Right ventricle myocardium superior (tissue), 1 donor: ENCODE measurements at regions not wholly inside any gene's neighbourhood (a gene's known extent, or its start where the extent isn't known, plus 50 kb on each side); places are given as distances from the start of the nearest gene placed in this dataset.
A peak's percentile ranks its signal among the peaks of the same experiment; 100 is the strongest.
"Not testable (repeated sequence)": the region's sequence is repeated elsewhere in the genome, so short reads cannot be mapped to it uniquely, and the experiment has no call there.

ENCODE experiments used
- ATAC-seq: fragments of 200-7000 bp; cut with Tn5 transposase; one replicate; pipeline ENCODE4 v1.9.1; 2020; ENCODE audit warnings: mild to moderate bottlenecking; ENCODE audit not compliant: poor library complexity
- DNase-seq: peaks from one replicate; pipeline ENCODE4 v3.0.0-alpha.2; 2020
- intact Hi-C: fragments of 100-400 bp; cut with DNase I; formaldehyde crosslinking; loops from one replicate; pipeline ENCODE4 v1.11.2; 2022
- donor health status: DM: no; HTN: yes; CAD: no; lungs with severe emphysema.

- DNase-seq (no peak), ATAC-seq (no peak)
- intact Hi-C loops: no loop called here
Observed at GRCh38 chr4:129246145-129246544, 150.2 kb downstream of the C4orf33 start.

GRCh38 chr4:129246910-129247461 lies 151.0 kb downstream of the C4orf33 start:
- no peak for ATAC-seq
- intact Hi-C loops: no loop called here

DNA sequence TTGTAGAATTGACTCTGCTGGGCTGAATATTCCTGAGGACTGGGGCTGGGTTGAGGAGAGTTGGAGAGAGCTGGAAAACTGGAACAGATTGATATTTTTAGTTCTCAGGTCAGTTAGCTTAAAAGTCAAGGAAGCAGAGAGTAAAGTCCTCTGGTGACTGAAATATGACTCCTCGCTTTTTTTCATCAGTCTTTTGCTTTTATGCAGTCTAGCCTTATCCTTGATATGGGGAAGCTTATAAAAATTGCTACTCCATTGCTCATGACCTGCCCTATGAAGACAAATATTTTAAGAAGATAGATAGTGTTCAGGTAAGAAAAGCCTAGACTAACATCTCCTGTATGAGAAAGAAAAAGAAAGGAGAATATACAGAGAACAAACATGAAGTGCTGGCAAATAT lies 152.7 kb downstream of the C4orf33 start:
- intact Hi-C loops: no loop called here
- no peak for ATAC-seq
- no peak for DNase-seq

More at GRCh38 chr4:129246910-129247461, 151.0 kb downstream of the C4orf33 start:
- no peak for DNase-seq

- ATAC-seq (no peak), DNase-seq (no peak)
- intact Hi-C loops: no loop called here
Observed at GRCh38 chr4:129254126-129254525, 158.2 kb downstream of the C4orf33 start.

DNA sequence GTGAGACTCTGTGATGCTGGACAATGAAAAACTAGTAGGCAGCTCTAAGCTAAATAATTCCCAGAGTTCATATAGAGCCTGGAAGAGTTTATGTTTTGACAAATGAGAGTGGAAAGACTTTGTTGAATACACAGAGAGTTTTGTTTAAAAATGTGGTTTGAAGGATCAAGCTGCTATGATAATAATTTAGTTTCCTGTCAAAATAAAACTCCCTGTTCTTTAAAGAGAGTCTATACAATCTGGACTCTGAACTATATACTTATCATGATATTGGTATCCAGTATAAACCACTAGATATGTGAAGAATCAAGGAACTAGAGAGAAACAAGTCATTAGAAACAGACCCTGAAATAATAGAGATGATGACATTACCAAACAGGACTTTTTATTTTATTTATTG lies 158.6 kb downstream of the C4orf33 start:
- intact Hi-C loops: no loop called here
- no peak for ATAC-seq
- no peak for DNase-seq

DNA sequence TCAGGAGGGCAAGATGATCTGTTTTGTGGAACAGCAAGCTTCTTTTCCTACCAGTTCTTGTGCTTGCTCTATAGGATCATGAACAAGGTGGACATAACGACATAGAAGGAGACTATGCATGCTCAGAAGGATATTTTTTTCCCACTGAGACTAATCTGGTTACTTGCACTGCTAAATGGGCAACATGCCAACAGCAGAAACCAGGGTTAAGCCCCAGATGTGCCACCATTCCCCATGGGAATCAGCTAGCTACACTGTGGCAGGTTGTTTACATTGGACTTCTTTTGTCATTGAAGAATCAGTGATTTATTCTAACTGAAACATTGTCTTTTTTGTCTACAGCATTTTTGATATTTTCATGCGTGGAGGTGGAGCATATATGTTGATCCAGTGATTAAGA lies 165.6 kb downstream of the C4orf33 start:
- DNase-seq (no peak), ATAC-seq (no peak)
- intact Hi-C loops: no loop called here

GRCh38 chr4:129264008-129264657 lies 168.2 kb downstream of the C4orf33 start:
- no peak for ATAC-seq
- no peak for DNase-seq
- intact Hi-C loops: no loop called here

- DNase-seq (no peak), ATAC-seq (no peak)
- intact Hi-C loops: no loop called here
Observed at GRCh38 chr4:129278868-129279267, 182.9 kb downstream of the C4orf33 start.

DNA sequence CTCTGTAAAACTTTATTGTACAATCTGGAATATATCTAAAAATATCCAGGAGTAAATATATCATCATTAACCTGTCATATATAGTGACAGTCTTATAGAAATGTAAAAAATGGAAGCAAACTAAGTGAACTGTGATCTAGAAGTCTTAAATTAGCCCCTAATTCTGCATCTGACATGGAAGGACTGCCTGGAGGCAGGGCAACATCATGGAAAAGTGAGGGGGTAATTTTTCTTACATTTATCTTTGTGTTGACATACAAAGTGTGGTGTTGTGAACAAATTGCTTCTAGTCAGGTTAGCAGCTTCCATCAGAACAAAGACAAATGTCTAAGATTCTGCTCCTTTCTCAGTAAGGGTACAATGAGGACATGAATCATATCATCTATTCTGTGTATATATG lies 186.3 kb downstream of the C4orf33 start:
- intact Hi-C loops: no loop called here
- no peak for DNase-seq
- ATAC-seq: no peak

DNA sequence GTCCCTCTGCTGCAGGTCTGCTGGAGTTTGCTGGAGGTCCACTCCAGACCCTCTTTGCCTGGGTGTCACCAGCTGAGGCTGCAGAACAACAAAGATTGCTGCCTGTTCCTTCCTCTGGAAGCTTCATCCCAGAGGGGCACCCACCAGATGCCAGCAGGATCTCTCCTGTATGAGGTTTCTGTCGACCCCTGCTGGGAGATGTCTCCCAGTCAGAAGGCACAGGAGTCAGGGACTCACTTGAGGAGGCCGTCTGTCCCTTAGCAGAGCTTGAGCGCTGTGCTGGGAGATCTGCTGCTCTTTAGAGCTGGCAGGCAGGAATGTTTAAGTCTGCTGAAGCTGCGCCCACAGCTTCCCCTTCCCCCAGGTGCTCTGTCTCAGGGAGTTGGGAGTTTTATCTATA lies 196.2 kb downstream of the C4orf33 start:
- intact Hi-C loops, DNase-seq, ATAC-seq: not testable (repeated sequence)

DNA sequence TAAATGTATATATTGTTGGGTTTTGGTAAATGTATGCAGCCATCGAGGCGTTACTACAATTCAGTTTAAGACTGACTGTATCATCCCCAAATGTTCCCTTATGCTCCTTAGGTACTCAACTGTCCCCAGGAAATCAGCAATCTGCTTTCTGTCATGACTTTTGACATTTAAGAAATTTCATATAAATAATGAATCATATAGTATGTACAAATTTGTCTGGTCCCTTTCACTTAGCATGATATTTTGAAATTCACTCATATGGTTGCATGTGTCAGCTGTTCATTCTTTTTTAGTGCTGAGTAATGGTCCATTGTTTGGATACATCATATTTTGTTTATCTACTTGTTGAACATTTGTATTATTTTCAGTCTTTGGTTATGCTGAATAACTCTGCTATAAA lies 218.8 kb downstream of the C4orf33 start:
- DNase-seq (no peak), ATAC-seq (no peak)
- intact Hi-C loops: no loop called here

GRCh38 chr4:129322920-129323319 lies 227.0 kb downstream of the C4orf33 start:
- DNase-seq (no peak), ATAC-seq (no peak)
- intact Hi-C loops: no loop called here

DNA sequence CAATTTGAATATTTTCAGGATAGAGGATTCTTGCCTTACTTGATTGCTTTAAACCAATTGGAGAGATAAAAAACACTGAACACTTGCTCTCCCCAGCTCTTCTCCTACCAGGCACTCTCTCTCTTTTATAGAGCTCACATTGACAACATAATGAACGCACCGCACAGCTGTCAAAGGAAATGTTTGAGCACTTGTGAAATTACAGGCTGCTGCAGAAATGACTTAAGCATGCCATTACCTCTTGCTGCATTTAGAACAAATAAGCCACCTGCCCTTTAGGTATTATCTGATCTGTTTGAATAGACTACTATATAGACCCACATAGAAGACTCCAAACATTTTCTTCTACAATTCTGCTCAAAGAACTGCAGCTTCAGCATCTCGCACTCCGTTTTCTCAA lies 227.7 kb downstream of the C4orf33 start:
- intact Hi-C loops: no loop called here
- ATAC-seq (no peak), DNase-seq (no peak)

DNA sequence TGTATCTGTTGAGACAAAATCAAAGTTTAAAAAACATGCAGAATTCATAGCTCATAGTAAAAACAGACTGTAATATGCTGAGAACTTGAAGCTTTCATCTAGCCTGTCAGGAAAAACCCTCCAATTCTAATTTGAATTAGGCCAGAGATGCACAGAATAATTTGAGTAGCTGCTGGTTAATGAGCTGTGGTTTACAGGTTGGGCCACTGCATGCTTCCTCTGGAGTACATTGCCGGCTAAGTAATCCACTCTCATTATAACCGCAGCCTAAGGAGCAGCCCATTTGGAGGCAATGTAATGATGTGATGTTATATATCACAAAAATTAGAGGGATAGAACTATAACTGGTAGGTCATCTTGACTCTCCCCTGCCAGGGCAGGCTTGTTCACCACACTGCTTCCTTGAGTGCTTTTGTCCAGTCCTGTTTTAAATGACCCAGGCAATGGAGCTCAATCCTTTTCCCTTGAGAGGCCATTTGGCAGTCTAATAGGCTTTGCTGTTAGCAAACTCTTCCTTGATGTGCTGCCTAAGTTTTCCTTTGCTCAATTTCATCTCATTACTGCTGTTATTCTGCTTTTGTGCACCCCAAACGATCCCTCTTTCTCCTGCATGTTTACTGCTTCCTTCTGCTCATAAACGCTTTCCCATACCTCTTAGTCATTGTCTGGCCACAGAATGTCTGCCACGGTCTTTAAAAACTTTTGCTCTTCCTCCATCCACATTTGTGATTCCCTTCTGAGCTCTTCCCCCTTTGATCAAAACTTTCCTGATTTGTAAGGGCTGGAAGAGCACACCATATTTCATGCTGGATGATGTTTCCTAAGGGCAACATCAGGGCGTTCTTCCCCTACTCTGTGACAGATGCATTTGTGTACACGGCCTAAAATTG lies 230.9 kb downstream of the C4orf33 start:
- DNase-seq (no peak), ATAC-seq (peak; percentile 45)
- intact Hi-C loops: no loop called here

- intact Hi-C loops: no loop called here
- ATAC-seq (peak; percentile 45), DNase-seq (no peak)
Observed at GRCh38 chr4:129327637-129328036, 231.7 kb downstream of the C4orf33 start.

GRCh38 chr4:129328162-129328561 lies 232.2 kb downstream of the C4orf33 start:
- ATAC-seq (no peak), DNase-seq (no peak)
- intact Hi-C loops: no loop called here

DNA sequence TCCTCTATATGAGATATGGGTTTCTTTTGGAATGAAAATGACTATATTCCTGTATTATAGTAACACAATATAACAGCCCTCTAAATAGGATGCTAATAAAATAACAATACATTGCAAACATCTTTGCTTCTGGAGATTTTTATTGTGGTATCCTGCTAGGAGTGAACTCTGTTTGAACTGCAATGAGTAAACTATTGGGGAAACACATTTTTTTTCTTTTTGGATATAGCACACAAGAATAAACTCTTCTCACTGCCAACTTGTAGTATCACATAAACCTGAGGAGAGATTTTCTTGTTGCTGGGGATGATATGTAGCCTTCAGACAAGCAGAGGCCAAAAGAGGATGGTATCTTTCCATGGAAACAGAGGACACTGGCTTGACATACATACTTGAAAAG lies 238.2 kb downstream of the C4orf33 start:
- no peak for ATAC-seq
- DNase-seq: no peak
- intact Hi-C loops: no loop called here

DNA sequence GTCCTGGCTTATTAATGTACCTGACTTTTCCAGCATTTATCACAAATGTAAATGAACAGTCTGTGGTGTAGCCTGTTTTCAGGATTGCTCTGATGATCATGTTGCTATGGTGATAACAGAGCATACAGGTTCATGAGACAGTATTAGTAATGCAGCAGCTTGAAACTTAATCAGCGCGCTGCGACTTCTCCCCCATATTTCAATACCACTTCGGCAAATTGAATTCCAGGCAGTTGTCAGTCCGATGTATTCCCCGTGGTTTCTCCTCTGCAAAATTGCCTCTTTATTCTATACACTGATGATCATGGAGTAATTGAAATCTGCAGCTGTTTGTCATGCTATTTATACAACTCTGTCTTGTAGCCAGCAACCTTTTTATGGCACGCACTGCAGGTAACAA lies 239.3 kb downstream of the C4orf33 start:
- no peak for ATAC-seq
- DNase-seq: no peak
- intact Hi-C loops: no loop called here

DNA sequence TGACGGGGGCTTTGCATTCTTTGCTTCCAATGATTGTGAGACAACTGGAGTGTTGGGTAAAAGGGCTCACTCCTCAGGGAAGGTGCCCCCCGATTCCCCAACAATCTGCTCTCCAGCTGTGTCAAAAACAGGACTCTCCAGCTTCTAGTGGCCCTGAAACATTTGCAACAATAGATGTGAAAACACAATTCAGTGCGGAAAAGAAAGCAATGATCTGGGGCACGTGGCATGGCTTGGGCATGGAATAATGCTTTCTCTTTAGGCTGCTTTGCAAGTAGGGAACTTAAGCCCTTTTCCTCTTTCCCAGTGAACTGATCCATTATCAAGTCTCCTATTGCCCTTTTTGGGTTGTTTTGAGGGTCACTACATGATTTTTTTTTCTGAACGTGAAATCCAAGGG lies 239.9 kb downstream of the C4orf33 start:
- ATAC-seq (no peak), DNase-seq (no peak)
- intact Hi-C loops: no loop called here
